ENCODE measurements at regions not wholly inside any gene's neighbourhood (a gene's known extent, or its start where the extent isn't known, plus 50 kb on each side); places are given as distances from the start of the nearest gene placed in this dataset.

- Histone ChIP-seq H2AFZ (ENCODE audit: low read depth, low read length) (no peak overlapping the region), H3K4me1 (replicated peaks in 1 of 2; ENCODE audit: control insufficient read depth in 2 of 2, insufficient read depth in 2 of 2, low read length in 2 of 2) (no peaks in the 10 kb centered on the region), H3K4me2 (ENCODE audit: insufficient read depth, low read length) (no peak overlapping the region), H3K9me3 (replicated peaks; ENCODE audit: control insufficient read depth, insufficient read depth, low read depth, low read length) (no peaks in the 10 kb centered on the region), H4K20me1 (replicated peaks; ENCODE audit: control insufficient read depth, insufficient read depth, low read length) (no peaks in the 10 kb centered on the region), H3K9me1 (ENCODE audit: control insufficient read depth, insufficient read depth, low read length) (no peaks in the 10 kb centered on the region), H3K27ac (ENCODE audit: extremely low read depth, low read depth, low read length) (no peak overlapping the region), H3K79me2 (ENCODE audit: control insufficient read depth, insufficient read depth, low read length) (no peaks in the 10 kb centered on the region), H3K36me3 (ENCODE audit: control insufficient read depth, insufficient read depth, low read length) (no peaks in the 10 kb centered on the region), H3K9ac (ENCODE audit: insufficient read depth in 1 of 2, low read depth in 2 of 2, low read length in 2 of 2) (no peak overlapping the region), H3K27me3 (ENCODE audit: control insufficient read depth in 2 of 2, insufficient read depth in 2 of 2, low read length in 2 of 2) (no peaks in the 10 kb centered on the region), H3K4me3 (no peak overlapping the region)
- WGBS (ENCODE audit: insufficient coverage, low coverage, missing lambda C conversion rate): 9% methylated on average over 1 of the region's 1 CpG
- POLR2A ChIA-PET: no interaction called here
- in situ Hi-C loops (cut with MboI): no loop called here
- no TSS peak for BruUV-seq (replicated peaks)
- DNase-seq (ENCODE audit: extremely low read depth in 1 of 4, low spot score in 3 of 4) (no peak), ATAC-seq (no peak), FAIRE-seq (no peak)
- TF ChIP-seq SRSF9 (IDR thresholded peaks at IDR 0.05; ENCODE audit: borderline replicate concordance, low read depth, low read length): no peak
- no peak for TF ChIP-seq POLR3G (IDR thresholded peaks at IDR 0.05; ENCODE audit: extremely low read depth, insufficient read length, insufficient replicate concordance)
- TF ChIP-seq ZBTB26 (CRISPR knock-in tag; IDR thresholded peaks at IDR 0.05): no peak
- TF ChIP-seq CBX2 (IDR thresholded peaks at IDR 0.05; ENCODE audit: insufficient read depth, low read length, poor library complexity, severe bottlenecking): no peak
- no peak for TF ChIP-seq JUND (IDR thresholded peaks at IDR 0.05; ENCODE audit: borderline replicate concordance, low read depth, low read length)
- TF ChIP-seq JUND (tag; IDR thresholded peaks at IDR 0.05; ENCODE audit: borderline replicate concordance, low read depth, low read length): no peak
- TF ChIP-seq RUNX1 (IDR thresholded peaks at IDR 0.05; ENCODE audit: low read depth): no peak
- no peak for TF ChIP-seq ZNF133 (CRISPR knock-in tag; IDR thresholded peaks at IDR 0.05)
- no peak for TF ChIP-seq HOXB6 (CRISPR knock-in tag; IDR thresholded peaks at IDR 0.05; ENCODE audit: borderline replicate concordance)
- no peak for TF ChIP-seq NUFIP1 (IDR thresholded peaks at IDR 0.05; ENCODE audit: partially characterized antibody)
- TF ChIP-seq TAF7 (tag; IDR thresholded peaks at IDR 0.05): no peak
- no peak for TF ChIP-seq ZBTB2 (IDR thresholded peaks at IDR 0.05)
- TF ChIP-seq THRA (IDR thresholded peaks at IDR 0.05): no peak
- no peak for TF ChIP-seq ILK (tag; IDR thresholded peaks at IDR 0.05; ENCODE audit: borderline replicate concordance, low read depth)
- no peak for TF ChIP-seq NELFE (IDR thresholded peaks at IDR 0.05; ENCODE audit: insufficient read depth, insufficient read length)
- TF ChIP-seq ZNF830 (CRISPR knock-in tag; IDR thresholded peaks at IDR 0.05): no peak
- no peak for TF ChIP-seq NFE2 (IDR thresholded peaks at IDR 0.05; ENCODE audit: low read depth)
- no peak for TF ChIP-seq STAT5B (CRISPR knock-in tag; IDR thresholded peaks at IDR 0.05)
- TF ChIP-seq KDM2B (CRISPR knock-in tag; IDR thresholded peaks at IDR 0.05): no peak
- CTCF ChIA-PET (ENCODE audit: low intra/inter-chr PET ratio): no interaction called here
- intact Hi-C loops (cut with micrococcal nuclease): no loop called here
Measured at GRCh38 chr16:61263400-61263799, 772.8 kb downstream of the CDH8 start.
